ENCODE measurements at regions not wholly inside any gene's neighbourhood (a gene's known extent, or its start where the extent isn't known, plus 50 kb on each side); places are given as distances from the start of the nearest gene placed in this dataset.
"Not testable (repeated sequence)": the region's sequence is repeated elsewhere in the genome, so short reads cannot be mapped to it uniquely, and the experiment has no call there.

GRCh38 chr14:59058776-59059175 is 129.7 kb upstream of the DAAM1 start:
- H3K27me3 Mint-ChIP-seq; ATAC-seq; H3K27ac Mint-ChIP-seq; CTCF ChIA-PET; H3K36me3 Mint-ChIP-seq; DNase-seq; H3K4me3 Mint-ChIP-seq; H3K4me1 Mint-ChIP-seq; H3K9me3 Mint-ChIP-seq (ENCODE audit: low read depth): not testable (repeated sequence)

DNA sequence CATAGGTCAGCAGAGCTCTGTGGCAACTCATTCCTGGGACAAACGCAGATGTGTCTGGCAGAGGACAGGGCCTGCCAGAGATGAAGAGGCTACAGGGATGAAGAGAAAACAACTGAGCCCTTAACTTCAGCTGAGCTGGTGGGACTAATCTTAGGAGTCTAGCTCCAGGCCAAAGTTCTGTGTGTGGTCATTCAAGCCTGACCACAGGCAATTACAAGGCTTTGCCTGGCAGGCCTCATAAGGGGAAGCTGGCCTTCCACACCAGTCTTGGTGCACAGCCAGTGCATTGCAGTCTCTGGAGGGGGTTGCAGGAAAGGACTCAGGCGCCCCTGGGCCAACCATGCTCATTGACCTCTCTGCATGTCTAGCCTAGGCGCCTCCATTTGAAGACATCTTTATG is 127.6 kb upstream of the DAAM1 start:
- ATAC-seq (no peak), DNase-seq (no peak)
- no peak overlapping the region for H3K27ac Mint-ChIP-seq
- peaks cover 7% of the 10 kb centered on the region for H3K27me3 Mint-ChIP-seq
- H3K9me3 Mint-ChIP-seq (ENCODE audit: low read depth): no peaks in the 10 kb centered on the region
- no peak overlapping the region for H3K4me3 Mint-ChIP-seq
- CTCF ChIA-PET: no interaction called here
- no peaks in the 10 kb centered on the region for H3K36me3 Mint-ChIP-seq
- no peaks in the 10 kb centered on the region for H3K4me1 Mint-ChIP-seq

GRCh38 chr14:59061292-59061691 is 127.2 kb upstream of the DAAM1 start:
- no peaks in the 10 kb centered on the region for H3K36me3 Mint-ChIP-seq
- H3K27me3 Mint-ChIP-seq: peaks cover 9% of the 10 kb centered on the region
- CTCF ChIA-PET: no interaction called here
- no peaks in the 10 kb centered on the region for H3K4me1 Mint-ChIP-seq
- no peaks in the 10 kb centered on the region for H3K9me3 Mint-ChIP-seq (ENCODE audit: low read depth)
- no peak overlapping the region for H3K4me3 Mint-ChIP-seq
- H3K27ac Mint-ChIP-seq: no peak overlapping the region
- DNase-seq (no peak), ATAC-seq (no peak)

DNA sequence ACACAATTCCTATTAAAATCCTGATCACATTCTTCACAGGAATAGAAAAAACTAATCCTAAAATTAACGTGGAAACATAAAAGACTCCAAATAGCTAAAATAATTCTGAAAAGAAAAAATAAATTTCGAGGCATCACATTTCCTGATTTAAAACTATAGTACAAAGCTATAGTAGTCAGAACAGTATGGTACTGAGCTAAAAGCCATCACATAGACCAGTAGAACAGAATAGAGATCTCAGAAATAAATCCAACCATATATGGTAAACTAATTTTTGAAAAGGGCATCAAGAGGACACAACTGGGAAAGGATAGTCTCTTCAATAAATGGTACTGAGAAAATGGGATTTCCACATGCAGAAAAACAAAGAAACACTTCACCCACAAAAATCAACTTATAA is 125.2 kb upstream of the DAAM1 start:
- CTCF ChIA-PET: no interaction called here
- no peak for ATAC-seq
- no peak overlapping the region for H3K4me3 Mint-ChIP-seq
- no peaks in the 10 kb centered on the region for H3K4me1 Mint-ChIP-seq
- H3K36me3 Mint-ChIP-seq: no peaks in the 10 kb centered on the region
- no peak for DNase-seq
- no peaks in the 10 kb centered on the region for H3K9me3 Mint-ChIP-seq (ENCODE audit: low read depth)
- peaks cover 9% of the 10 kb centered on the region for H3K27me3 Mint-ChIP-seq
- H3K27ac Mint-ChIP-seq: no peak overlapping the region

GRCh38 chr14:59067127-59067894 is 121.2 kb upstream of the DAAM1 start:
- Mint-ChIP-seq H3K27ac (no peak overlapping the region), H3K4me1 (no peaks in the 10 kb centered on the region), H3K4me3 (no peak overlapping the region), H3K27me3 (peaks cover 15% of the 10 kb centered on the region), H3K36me3 (no peaks in the 10 kb centered on the region), H3K9me3 (ENCODE audit: low read depth) (no peaks in the 10 kb centered on the region)
- DNase-seq: no peak
- no peak for ATAC-seq
- CTCF ChIA-PET: interaction anchor here (1.5 kb wide), 1 partner anchor 12 kb away, joined by 5 read pairs; no protein-coding TSS in a partner anchor

DNA sequence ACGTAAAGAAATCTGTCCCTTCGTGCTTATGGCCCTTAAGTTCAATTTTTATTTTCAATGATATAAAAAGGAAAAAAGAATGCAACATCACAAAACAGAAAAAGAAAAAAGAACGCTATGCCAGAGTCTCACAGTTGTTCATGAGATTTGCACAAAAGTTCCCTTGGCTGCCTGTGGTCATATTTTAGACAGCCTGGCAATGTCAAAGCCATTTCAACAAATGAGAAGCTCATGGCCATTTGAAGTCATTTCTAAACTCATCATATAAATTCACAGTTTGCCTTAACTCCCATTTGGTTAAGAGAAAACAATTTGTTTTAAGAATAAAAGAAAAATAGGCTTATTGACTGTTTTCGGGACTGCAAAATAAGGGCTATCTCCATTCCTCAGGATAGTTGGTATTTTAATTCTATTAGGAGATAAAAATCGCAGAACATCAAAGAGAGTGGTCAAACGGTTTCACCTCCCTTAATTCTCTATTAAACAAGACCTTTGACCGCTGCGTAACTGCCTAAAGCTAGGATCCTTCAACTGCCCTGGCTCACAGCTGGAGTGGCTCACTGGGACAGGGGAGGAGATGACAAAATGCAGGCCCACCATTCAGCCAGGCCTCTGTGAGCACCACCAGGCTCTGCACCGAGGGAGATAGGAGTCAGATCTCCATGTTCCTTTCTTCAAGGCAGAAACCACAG is 119.2 kb upstream of the DAAM1 start:
- Mint-ChIP-seq H3K9me3 (ENCODE audit: low read depth) (no peaks in the 10 kb centered on the region), H3K36me3 (no peaks in the 10 kb centered on the region), H3K27me3 (peaks cover 20% of the 10 kb centered on the region), H3K27ac (no peak overlapping the region), H3K4me1 (no peaks in the 10 kb centered on the region), H3K4me3 (no peak overlapping the region)
- CTCF ChIA-PET: no interaction called here
- DNase-seq (no peak), ATAC-seq (no peak)

DNA sequence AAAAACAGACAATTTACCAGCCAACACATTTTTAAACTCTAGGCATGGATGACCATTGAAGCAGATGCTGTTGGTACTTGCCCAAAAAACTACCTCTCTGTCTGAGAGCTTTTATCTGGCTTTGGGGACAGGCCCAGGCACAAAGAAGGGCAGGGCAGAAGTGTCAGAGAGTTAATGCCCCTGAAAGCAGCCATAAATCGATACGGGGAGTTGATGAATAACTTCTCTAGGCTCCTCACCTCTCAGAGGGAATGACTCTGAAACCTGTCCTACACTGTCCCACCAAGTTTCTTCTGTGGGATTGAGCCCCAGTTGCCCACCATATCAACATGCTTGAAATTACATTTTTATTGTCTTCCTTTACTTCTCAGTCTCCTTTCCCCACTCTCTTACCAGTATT is 113.0 kb upstream of the DAAM1 start:
- Mint-ChIP-seq H3K4me3 (no peak overlapping the region), H3K27ac (no peak overlapping the region), H3K27me3 (peaks cover 35% of the 10 kb centered on the region), H3K4me1 (no peaks in the 10 kb centered on the region), H3K36me3 (no peaks in the 10 kb centered on the region), H3K9me3 (ENCODE audit: low read depth) (no peaks in the 10 kb centered on the region)
- no peak for ATAC-seq
- CTCF ChIA-PET: no interaction called here
- no peak for DNase-seq

DNA sequence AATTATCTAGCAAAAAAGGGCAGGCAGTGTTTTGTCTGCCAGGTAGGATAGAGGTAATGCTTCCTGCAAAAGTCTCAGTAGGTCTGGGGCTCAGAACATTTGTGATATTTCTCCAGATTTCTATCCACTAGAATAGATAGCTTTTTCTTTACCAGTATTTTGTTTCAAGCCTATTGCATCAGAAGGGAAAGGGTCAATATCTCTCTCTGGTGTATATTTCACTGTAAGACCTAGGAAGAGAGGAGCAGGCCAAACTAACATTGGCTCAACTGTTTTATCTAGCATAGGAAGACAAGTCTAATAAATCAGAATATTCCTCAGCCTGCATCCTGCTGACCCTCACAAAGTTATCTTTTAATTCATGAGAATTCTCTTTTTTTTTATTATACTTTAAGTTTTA is 106.7 kb upstream of the DAAM1 start:
- Mint-ChIP-seq H3K27me3 (peaks cover 31% of the 10 kb centered on the region), H3K9me3 (ENCODE audit: low read depth) (no peaks in the 10 kb centered on the region), H3K4me3 (no peak overlapping the region), H3K27ac (no peak overlapping the region), H3K4me1 (no peaks in the 10 kb centered on the region), H3K36me3 (no peaks in the 10 kb centered on the region)
- CTCF ChIA-PET: no interaction called here
- DNase-seq (no peak), ATAC-seq (no peak)

DNA sequence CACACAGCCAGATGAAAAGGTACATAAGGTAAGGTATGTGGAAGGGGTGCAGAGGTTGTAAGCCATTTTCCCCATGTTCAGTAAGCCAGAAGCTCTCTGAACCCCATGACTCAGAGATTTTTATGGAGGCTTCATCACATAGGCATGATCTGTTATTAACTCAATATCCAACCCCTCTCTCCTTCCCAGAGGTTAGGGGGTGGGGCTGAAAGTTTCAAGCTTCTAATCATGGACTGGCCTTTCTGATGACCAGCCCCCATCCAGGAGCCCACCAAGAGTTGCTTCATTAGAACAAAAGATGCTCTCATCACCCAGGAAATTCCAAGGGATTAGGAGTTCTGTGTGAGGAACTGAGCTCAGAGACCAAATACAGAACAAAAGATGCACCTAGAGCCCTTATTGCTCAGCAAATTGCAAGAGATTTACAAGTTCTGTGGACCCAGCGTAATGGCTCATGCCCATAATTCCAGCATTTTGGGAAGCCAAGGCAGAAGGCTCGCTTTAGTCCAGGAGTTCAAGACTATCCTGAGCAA is 103.2 kb upstream of the DAAM1 start:
- no peak overlapping the region for H3K27ac Mint-ChIP-seq
- ATAC-seq (no peak), DNase-seq (no peak)
- H3K4me3 Mint-ChIP-seq: no peak overlapping the region
- peaks cover 16% of the 10 kb centered on the region for H3K27me3 Mint-ChIP-seq
- no peaks in the 10 kb centered on the region for H3K36me3 Mint-ChIP-seq
- H3K4me1 Mint-ChIP-seq: no peaks in the 10 kb centered on the region
- H3K9me3 Mint-ChIP-seq (ENCODE audit: low read depth): no peaks in the 10 kb centered on the region
- CTCF ChIA-PET: no interaction called here

GRCh38 chr14:59086241-59086882 is 102.1 kb upstream of the DAAM1 start:
- Mint-ChIP-seq H3K27ac (no peak overlapping the region), H3K9me3 (ENCODE audit: low read depth) (no peaks in the 10 kb centered on the region), H3K27me3 (peaks cover 17% of the 10 kb centered on the region), H3K36me3 (no peaks in the 10 kb centered on the region), H3K4me3 (no peak overlapping the region), H3K4me1 (no peaks in the 10 kb centered on the region)
- ATAC-seq (no peak), DNase-seq (no peak)
- CTCF ChIA-PET: no interaction called here

DNA sequence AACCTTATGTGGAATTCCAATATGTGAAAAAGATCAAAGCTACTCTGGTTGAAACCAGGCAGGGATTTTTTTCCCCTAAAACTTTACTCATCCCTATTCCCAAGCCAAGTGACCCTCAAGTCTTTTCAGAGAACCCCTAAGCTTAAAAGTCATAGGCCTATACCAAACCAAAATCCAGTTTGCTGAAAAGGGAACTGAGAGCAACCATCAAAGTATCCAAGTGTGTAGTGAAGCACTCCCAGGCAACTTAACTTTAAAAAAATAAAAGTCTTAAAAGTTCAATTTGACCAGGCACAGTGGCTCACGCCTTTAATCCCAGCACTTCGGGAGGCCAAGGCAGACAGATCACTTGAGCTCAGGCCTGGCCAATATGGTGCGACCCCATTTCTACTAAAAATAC is 101.2 kb upstream of the DAAM1 start:
- no peak overlapping the region for H3K4me3 Mint-ChIP-seq
- no peaks in the 10 kb centered on the region for H3K36me3 Mint-ChIP-seq
- no peak overlapping the region for H3K27ac Mint-ChIP-seq
- CTCF ChIA-PET: no interaction called here
- DNase-seq: no peak
- H3K4me1 Mint-ChIP-seq: no peaks in the 10 kb centered on the region
- ATAC-seq: no peak
- no peaks in the 10 kb centered on the region for H3K9me3 Mint-ChIP-seq (ENCODE audit: low read depth)
- peaks cover 21% of the 10 kb centered on the region for H3K27me3 Mint-ChIP-seq

GRCh38 chr14:59087711-59088110 is 100.8 kb upstream of the DAAM1 start:
- Mint-ChIP-seq H3K4me1 (no peaks in the 10 kb centered on the region), H3K9me3 (ENCODE audit: low read depth) (no peaks in the 10 kb centered on the region), H3K36me3 (no peaks in the 10 kb centered on the region), H3K4me3 (no peak overlapping the region), H3K27me3 (peaks cover 22% of the 10 kb centered on the region), H3K27ac (no peak overlapping the region)
- no peak for ATAC-seq
- DNase-seq: no peak
- CTCF ChIA-PET: no interaction called here

- Mint-ChIP-seq H3K36me3 (no peaks in the 10 kb centered on the region), H3K27me3 (peaks cover 20% of the 10 kb centered on the region), H3K9me3 (ENCODE audit: low read depth) (no peaks in the 10 kb centered on the region), H3K4me1 (no peaks in the 10 kb centered on the region), H3K4me3 (no peak overlapping the region), H3K27ac (no peak overlapping the region)
- ATAC-seq (no peak), DNase-seq (no peak)
- CTCF ChIA-PET: no interaction called here
These were observed 97.9 kb upstream of the DAAM1 start for GRCh38 chr14:59090572-59090971.

DNA sequence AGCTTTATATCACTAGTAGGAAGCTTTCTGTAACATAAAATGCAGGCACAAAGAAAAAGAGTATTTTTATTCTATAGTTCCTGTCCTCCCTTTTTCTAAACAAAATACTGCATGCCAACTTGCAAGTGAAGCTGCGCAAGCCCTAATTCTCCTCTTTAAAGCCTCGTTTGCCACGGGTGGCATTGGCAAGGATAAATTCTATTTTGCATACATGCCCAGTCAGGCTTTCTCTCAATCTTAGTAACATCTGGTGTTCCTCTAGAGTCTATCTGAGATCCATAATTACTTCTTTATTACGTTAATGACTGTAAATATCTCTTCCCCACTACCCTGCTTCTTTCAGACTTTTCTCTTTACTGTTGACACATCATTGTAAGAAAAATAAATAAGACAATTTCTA is 97.1 kb upstream of the DAAM1 start:
- Mint-ChIP-seq H3K4me1 (no peaks in the 10 kb centered on the region), H3K36me3 (no peaks in the 10 kb centered on the region), H3K27me3 (peaks cover 20% of the 10 kb centered on the region), H3K9me3 (ENCODE audit: low read depth) (no peaks in the 10 kb centered on the region), H3K4me3 (no peak overlapping the region), H3K27ac (no peak overlapping the region)
- CTCF ChIA-PET: no interaction called here
- DNase-seq (no peak), ATAC-seq (no peak)

Measured in activated CD8-positive, alpha-beta memory T cell treated with anti-CD3 and anti-CD28 coated beads, Interleukin-2, amount 10 ng/mL, durations not matched to agents 7 days and 5 days (primary cell).